Activated T-helper 2 cell treated with anti-CD3 and anti-CD28 coated beads, Interferon-gamma antibody, Interleukin-2, Interleukin-4, amounts not matched to agents 10 μg/mL and 5 μg/mL and 100 μg/mL, durations not matched to agents 14 hours and 24 hours and 36 hours (primary cell): ENCODE measurements at regions not wholly inside any gene's neighbourhood (a gene's known extent, or its start where the extent isn't known, plus 50 kb on each side); places are given as distances from the start of the nearest gene placed in this dataset.

ENCODE experiments used
- DNase-seq: peaks from one replicate; pipeline ENCODE4 v3.0.0; 2021; ENCODE audit warnings: low spot score
- H3K27ac Mint-ChIP-seq: one replicate; pipeline ENCODE4 v1.8.0; 2021; ENCODE audit warnings: mixed read lengths
- H3K27me3 Mint-ChIP-seq: one replicate; pipeline ENCODE4 v1.8.0; 2021; ENCODE audit warnings: low read depth, mixed read lengths
- H3K36me3 Mint-ChIP-seq: one replicate; pipeline ENCODE4 v1.8.0; 2021; ENCODE audit warnings: low read depth, mixed read lengths
- H3K4me1 Mint-ChIP-seq: one replicate; pipeline ENCODE4 v1.8.0; 2021; ENCODE audit warnings: low read depth, mixed read lengths
- H3K4me3 Mint-ChIP-seq: one replicate; pipeline ENCODE4 v1.8.0; 2021; ENCODE audit warnings: low read depth, mild to moderate bottlenecking, moderate library complexity, mixed read lengths
- H3K9me3 Mint-ChIP-seq: one replicate; pipeline ENCODE4 v1.8.0; 2021; ENCODE audit warnings: mixed read lengths
- intact Hi-C: fragments of 100-400 bp; cut with micrococcal nuclease; formaldehyde crosslinking; loops from one replicate; pipeline ENCODE4 v1.15.1; 2023

GRCh38 chr12:78767264-78767981 lies 97.2 kb upstream of the SYT1 start:
- H3K4me1 Mint-ChIP-seq = no peaks in the 10 kb centered on the region
- DNase-seq = no peak

DNA sequence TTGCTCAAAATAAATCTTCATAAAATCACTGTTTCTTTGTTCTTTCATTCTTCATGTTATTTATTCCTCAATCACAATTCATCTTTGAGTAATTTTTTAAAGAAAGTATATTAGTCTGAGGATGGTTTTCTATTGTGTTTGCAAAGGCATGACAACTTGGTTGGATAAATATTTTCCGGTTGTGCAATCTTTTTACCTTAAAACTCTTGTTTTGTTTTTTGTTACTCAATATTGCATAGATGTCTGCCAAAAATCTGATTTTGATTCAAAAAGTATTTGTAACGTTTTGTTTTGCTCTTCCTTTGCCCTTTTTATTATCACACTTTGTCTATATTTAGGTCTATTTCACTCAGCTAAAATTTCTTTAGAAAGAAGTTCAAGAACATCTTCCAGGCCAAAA lies 86.2 kb upstream of the SYT1 start:
- Mint-ChIP-seq H3K27ac (no peak overlapping the region), H3K9me3 (peaks cover 10% of the 10 kb centered on the region), H3K27me3 (no peaks in the 10 kb centered on the region), H3K4me3 (no peak overlapping the region), H3K4me1 (no peaks in the 10 kb centered on the region), H3K36me3 (no peaks in the 10 kb centered on the region)
- intact Hi-C loops = no loop called here
- DNase-seq = no peak

More at GRCh38 chr12:78767264-78767981, 97.2 kb upstream of the SYT1 start:
- Mint-ChIP-seq H3K4me3 (no peak overlapping the region), H3K36me3 (no peaks in the 10 kb centered on the region), H3K9me3 (peaks cover 35% of the 10 kb centered on the region), H3K27ac (no peak overlapping the region), H3K27me3 (no peaks in the 10 kb centered on the region)
- intact Hi-C loops = no loop called here

DNA sequence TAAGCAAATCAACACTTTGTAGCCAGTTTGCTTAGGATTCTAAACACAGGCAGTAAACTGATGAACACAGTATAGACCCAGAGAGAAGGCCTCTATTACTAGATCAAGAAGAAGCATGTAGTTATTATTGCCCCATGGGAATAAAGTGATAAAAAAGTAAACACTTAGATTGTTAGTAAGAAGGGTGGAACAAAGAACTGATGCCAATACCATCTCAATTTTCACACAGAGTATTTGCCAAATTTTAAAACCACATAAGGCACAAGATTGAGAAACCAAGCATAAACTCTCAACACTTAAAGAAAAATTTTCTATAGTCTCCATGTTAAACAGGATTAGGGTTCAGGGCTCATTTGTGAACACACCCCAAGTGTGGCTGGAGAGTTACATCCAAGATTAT lies 77.0 kb upstream of the SYT1 start:
- peaks cover 6% of the 10 kb centered on the region for H3K9me3 Mint-ChIP-seq
- no peak for DNase-seq
- H3K27ac Mint-ChIP-seq = no peak overlapping the region
- intact Hi-C loops = no loop called here
- no peak overlapping the region for H3K4me3 Mint-ChIP-seq
- H3K4me1 Mint-ChIP-seq = no peaks in the 10 kb centered on the region
- H3K27me3 Mint-ChIP-seq = no peaks in the 10 kb centered on the region
- no peaks in the 10 kb centered on the region for H3K36me3 Mint-ChIP-seq

- Mint-ChIP-seq H3K4me3 (no peak overlapping the region), H3K9me3 (peaks cover 16% of the 10 kb centered on the region), H3K27ac (no peak overlapping the region), H3K4me1 (no peaks in the 10 kb centered on the region), H3K36me3 (no peaks in the 10 kb centered on the region), H3K27me3 (no peaks in the 10 kb centered on the region)
- DNase-seq = no peak
- intact Hi-C loops = no loop called here
Observed at GRCh38 chr12:78790148-78790547, 74.4 kb upstream of the SYT1 start.

DNA sequence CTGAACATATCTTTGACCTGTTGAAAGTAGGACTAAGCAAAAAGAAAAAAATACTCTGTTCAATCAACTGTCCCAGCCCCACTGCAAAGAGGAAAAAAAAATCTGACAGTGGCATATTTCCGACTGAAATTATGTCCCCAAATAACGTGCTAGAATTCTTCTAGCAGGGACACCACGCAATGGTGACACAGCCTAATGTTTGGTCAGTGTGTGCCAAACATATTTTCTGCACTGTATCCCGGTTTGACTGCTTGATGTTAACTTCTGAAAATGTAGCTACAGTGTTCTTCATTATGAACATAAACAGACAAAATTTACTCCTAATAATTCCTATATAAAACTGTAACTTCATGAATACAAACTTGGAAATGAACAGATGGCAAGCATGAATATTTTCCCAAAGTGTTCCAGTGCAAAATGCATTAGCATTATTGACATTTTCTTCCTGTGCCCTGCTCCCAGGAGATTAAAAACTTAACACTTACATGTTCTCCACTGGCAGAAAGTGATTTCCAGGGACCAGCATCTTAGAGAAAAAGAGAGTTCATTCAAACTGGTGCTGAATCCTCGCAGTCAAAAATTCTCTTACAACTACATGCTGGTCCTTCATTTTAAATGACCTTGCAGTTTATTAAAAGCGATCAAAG lies 72.4 kb upstream of the SYT1 start:
- DNase-seq = no peak
- Mint-ChIP-seq H3K27ac (no peak overlapping the region), H3K27me3 (no peaks in the 10 kb centered on the region), H3K36me3 (no peaks in the 10 kb centered on the region), H3K9me3 (peaks cover 23% of the 10 kb centered on the region), H3K4me1 (no peaks in the 10 kb centered on the region), H3K4me3 (no peak overlapping the region)
- intact Hi-C loops = no loop called here

DNA sequence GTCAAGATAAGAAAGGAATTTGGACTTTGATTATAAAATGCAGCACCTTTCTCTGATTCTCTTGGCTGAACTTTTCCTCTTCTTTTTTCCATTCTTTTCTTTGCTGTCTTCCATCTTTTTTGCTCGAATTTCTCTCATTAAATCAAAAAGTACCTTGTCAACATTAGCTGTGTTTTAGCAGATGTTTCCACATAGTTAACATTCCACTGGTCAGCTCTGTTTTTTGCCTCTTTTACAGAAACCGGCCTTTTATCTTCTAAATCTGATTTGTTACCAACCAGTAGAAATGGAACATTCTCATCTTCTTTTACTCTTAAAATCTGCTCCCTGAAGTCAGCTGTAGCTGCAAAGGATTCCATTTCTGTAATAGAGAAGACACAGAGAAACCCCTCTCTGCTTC lies 71.1 kb upstream of the SYT1 start:
- Mint-ChIP-seq H3K4me3 (no peak overlapping the region), H3K27ac (no peak overlapping the region), H3K9me3 (peaks cover 23% of the 10 kb centered on the region), H3K4me1 (no peaks in the 10 kb centered on the region), H3K27me3 (no peaks in the 10 kb centered on the region), H3K36me3 (no peaks in the 10 kb centered on the region)
- intact Hi-C loops = no loop called here
- no peak for DNase-seq

DNA sequence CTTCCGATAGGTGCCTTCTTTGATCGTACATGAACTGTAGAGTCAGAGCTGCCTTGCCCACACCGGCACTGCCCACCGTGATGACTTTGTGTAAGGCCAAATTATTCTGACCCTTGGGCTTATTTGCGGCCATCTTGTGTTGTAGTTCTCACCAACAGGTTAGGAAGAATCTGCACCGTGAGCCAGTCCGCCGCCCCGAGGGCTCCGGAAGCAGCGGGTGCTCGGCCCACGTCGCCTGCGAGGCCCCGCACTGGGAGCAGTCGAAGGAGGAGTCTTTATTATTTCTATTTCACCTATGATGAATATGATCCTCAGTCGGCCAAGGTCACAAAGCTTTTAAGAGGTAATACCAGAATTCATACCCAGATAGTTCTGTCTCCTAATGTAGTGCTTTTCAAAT lies 70.6 kb upstream of the SYT1 start:
- intact Hi-C loops = no loop called here
- Mint-ChIP-seq H3K27me3 (no peaks in the 10 kb centered on the region), H3K9me3 (peaks cover 23% of the 10 kb centered on the region), H3K4me1 (no peaks in the 10 kb centered on the region), H3K27ac (no peak overlapping the region), H3K4me3 (no peak overlapping the region), H3K36me3 (no peaks in the 10 kb centered on the region)
- no peak for DNase-seq

DNA sequence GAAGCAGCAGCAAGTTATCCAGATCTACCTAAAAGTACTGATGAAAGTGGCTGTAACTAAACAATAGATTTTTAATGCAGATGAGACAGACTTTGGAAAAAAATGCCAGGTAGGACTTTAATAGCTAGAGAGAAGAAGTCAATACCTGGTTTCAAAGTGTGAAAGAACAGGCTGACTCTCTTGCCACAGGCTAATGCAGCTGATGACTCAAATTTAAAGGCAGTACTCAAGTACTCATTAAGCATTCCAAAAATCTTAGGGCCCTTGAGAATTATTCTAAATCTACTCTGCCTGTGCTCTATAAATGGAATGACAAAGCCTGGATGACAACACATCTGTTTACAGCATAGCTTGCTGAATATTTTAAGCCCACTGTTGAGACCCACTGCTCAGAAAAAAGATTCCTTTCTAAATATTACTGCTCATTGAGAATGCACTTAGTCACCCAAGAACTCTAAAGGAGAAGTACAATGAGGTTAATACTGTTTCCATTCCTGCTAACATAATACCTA lies 68.6 kb upstream of the SYT1 start:
- H3K4me3 Mint-ChIP-seq = no peak overlapping the region
- intact Hi-C loops = no loop called here
- H3K27ac Mint-ChIP-seq = no peak overlapping the region
- H3K27me3 Mint-ChIP-seq = no peaks in the 10 kb centered on the region
- H3K4me1 Mint-ChIP-seq = no peaks in the 10 kb centered on the region
- no peaks in the 10 kb centered on the region for H3K36me3 Mint-ChIP-seq
- DNase-seq = no peak
- peaks cover 24% of the 10 kb centered on the region for H3K9me3 Mint-ChIP-seq

GRCh38 chr12:78797196-78797931 lies 67.2 kb upstream of the SYT1 start:
- no peak for DNase-seq
- Mint-ChIP-seq H3K27ac (no peak overlapping the region), H3K27me3 (no peaks in the 10 kb centered on the region), H3K4me3 (no peak overlapping the region), H3K4me1 (no peaks in the 10 kb centered on the region), H3K9me3 (peaks cover 24% of the 10 kb centered on the region), H3K36me3 (no peaks in the 10 kb centered on the region)
- intact Hi-C loops = no loop called here

GRCh38 chr12:78799649-78800048 lies 64.9 kb upstream of the SYT1 start:
- Mint-ChIP-seq H3K36me3 (no peaks in the 10 kb centered on the region), H3K27me3 (no peaks in the 10 kb centered on the region), H3K27ac (no peak overlapping the region), H3K4me3 (no peak overlapping the region), H3K4me1 (no peaks in the 10 kb centered on the region), H3K9me3 (peaks cover 17% of the 10 kb centered on the region)
- DNase-seq = no peak
- intact Hi-C loops = no loop called here

DNA sequence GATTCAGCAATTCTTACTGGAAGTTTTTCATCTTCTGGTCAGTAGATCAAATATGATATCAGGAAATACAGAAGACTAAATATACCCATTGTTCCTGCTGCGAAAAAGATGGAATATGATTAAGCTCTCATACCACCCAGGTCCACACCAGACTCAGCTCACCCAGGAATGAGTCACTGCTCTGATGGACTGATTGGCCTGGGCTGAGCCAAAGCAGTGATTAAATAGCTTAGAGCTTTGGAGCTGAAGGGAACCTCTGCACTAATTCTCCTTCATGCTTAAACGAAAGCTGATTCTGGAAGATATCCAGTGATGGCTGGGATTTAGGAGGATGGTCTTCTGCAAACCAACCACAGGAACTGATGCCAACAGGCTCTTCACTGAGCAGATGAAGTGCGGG lies 62.0 kb upstream of the SYT1 start:
- no peak overlapping the region for H3K27ac Mint-ChIP-seq
- no peak overlapping the region for H3K4me3 Mint-ChIP-seq
- no peaks in the 10 kb centered on the region for H3K4me1 Mint-ChIP-seq
- H3K27me3 Mint-ChIP-seq = no peaks in the 10 kb centered on the region
- H3K9me3 Mint-ChIP-seq = peaks cover 6% of the 10 kb centered on the region
- intact Hi-C loops = no loop called here
- no peak for DNase-seq
- no peaks in the 10 kb centered on the region for H3K36me3 Mint-ChIP-seq

DNA sequence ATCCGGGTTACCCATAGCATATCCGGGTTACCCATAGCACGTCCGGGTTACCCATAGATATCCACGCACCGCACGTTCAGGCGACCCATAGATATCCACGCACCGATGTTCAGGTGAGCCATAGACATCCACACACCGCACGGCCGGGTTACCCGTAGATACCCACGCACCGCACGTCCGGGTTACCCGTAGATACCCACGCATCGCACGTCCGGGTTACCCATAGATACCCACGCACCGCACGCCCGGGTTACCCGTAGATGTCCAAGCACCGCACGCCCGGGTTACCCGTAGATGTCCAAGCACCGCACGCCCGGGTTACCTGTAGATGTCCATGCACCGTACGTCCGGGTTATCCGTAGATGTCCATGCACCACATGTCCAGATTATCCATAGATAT lies 60.3 kb upstream of the SYT1 start:
- no peak overlapping the region for H3K27ac Mint-ChIP-seq

More for the DNA sequence above, 60.3 kb upstream of the SYT1 start:
- no peak for DNase-seq
- Mint-ChIP-seq H3K36me3 (no peaks in the 10 kb centered on the region), H3K4me1 (no peaks in the 10 kb centered on the region), H3K4me3 (no peak overlapping the region), H3K9me3 (peaks cover 10% of the 10 kb centered on the region), H3K27me3 (no peaks in the 10 kb centered on the region)
- intact Hi-C loops = no loop called here
